OCI-LY7 (cell line): ENCODE measurements at regions not wholly inside any gene's neighbourhood (a gene's known extent, or its start where the extent isn't known, plus 50 kb on each side); places are given as distances from the start of the nearest gene placed in this dataset.

ENCODE experiments used
- CTCF ChIP-seq: fragments of 200-600 bp; sonication (generic); conservative IDR thresholded peaks from 2 replicates; pipeline ENCODE4 v1.5.1; 2014; ENCODE audit warnings: mild to moderate bottlenecking, antibody characterized with exemption, low read length, moderate library complexity, mixed read lengths
- EZH2phosphoT487 ChIP-seq: fragments of 200-600 bp; sonication (generic); IDR thresholded peaks from 2 replicates; pipeline ENCODE4 v1.6.1; 2018; ENCODE audit warnings: low read depth, borderline replicate concordance, mild to moderate bottlenecking, mixed run types, antibody characterized with exemption, low read length, moderate library complexity, mixed read lengths

DNA sequence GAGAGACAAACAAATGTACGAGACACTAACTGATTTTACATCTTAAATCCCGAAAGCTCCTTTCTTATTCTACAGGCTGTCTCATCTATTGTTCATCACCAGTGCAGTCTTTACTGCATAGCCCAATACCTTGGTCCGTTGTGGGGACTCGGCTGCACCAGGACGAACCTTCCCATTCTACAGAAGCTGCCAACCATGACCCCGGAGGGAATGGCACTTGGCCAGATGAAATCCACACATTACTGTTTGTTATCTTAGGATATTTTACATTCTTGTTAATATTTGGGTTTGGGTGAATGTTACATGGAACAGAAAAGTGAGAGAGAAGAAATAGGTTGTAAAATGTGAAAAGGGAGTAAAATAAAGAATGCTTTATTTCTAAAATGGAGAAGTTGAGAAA is 195.1 kb downstream of the RFC3 start:
- TF ChIP-seq CTCF (no peak), EZH2phosphoT487 (no peak)
